M059J (cell line): ENCODE measurements at regions not wholly inside any gene's neighbourhood (a gene's known extent, or its start where the extent isn't known, plus 50 kb on each side); places are given as distances from the start of the nearest gene placed in this dataset.
A peak's percentile ranks its signal among the peaks of the same experiment; 100 is the strongest.

Source experiments
- DNase-seq: peaks from one replicate; pipeline ENCODE4 v3.0.0-alpha.2; 2012; ENCODE audit warnings: low read depth

- peak; percentile 50 for DNase-seq
These were observed 63.7 kb downstream of the SPCS3 start for GRCh38 chr4:176383273-176384077.

- no peak for DNase-seq
These were observed 65.8 kb downstream of the SPCS3 start for GRCh38 chr4:176385601-176386000.

GRCh38 chr4:176387571-176387970 is 67.8 kb downstream of the SPCS3 start:
- DNase-seq = peak; percentile 26

- peak; percentile 11 for DNase-seq
These were observed 73.7 kb downstream of the SPCS3 start for GRCh38 chr4:176393306-176394013.

GRCh38 chr4:176400816-176401461 is 81.2 kb downstream of the SPCS3 start:
- DNase-seq = peak; percentile 85

- peak; percentile 48 for DNase-seq
These were observed 84.9 kb downstream of the SPCS3 start for GRCh38 chr4:176404621-176405020.

- no peak for DNase-seq
These were observed 86.5 kb downstream of the SPCS3 start for GRCh38 chr4:176406297-176406696.

GRCh38 chr4:176406736-176407135 is 87.0 kb downstream of the SPCS3 start:
- DNase-seq = no peak

GRCh38 chr4:176409627-176410026 is 89.9 kb downstream of the SPCS3 start:
- peak; percentile 42 for DNase-seq

- no peak for DNase-seq
These were observed 93.4 kb downstream of the SPCS3 start for GRCh38 chr4:176413171-176413570.

GRCh38 chr4:176422001-176422400 is 102.2 kb downstream of the SPCS3 start:
- no peak for DNase-seq

- DNase-seq = no peak
These were observed 102.7 kb downstream of the SPCS3 start for GRCh38 chr4:176422511-176422910.

- peak; percentile 65 for DNase-seq
These were observed 105.3 kb downstream of the SPCS3 start for GRCh38 chr4:176425035-176425434.

- DNase-seq = no peak
These were observed 113.2 kb downstream of the SPCS3 start for GRCh38 chr4:176432811-176433540.

- DNase-seq = peak; percentile 15
These were observed 114.2 kb downstream of the SPCS3 start for GRCh38 chr4:176433983-176434382.

- DNase-seq = peak; percentile 33
These were observed 116.1 kb downstream of the SPCS3 start for GRCh38 chr4:176435901-176436292.

GRCh38 chr4:176436293-176436973 is 116.7 kb downstream of the SPCS3 start:
- peak; percentile 93 for DNase-seq

GRCh38 chr4:176437756-176438155 is 118.0 kb downstream of the SPCS3 start:
- no peak for DNase-seq

GRCh38 chr4:176438401-176438800 is 118.6 kb downstream of the SPCS3 start:
- DNase-seq = no peak

GRCh38 chr4:176439611-176440010 is 119.8 kb downstream of the SPCS3 start:
- DNase-seq = peak; percentile 75

GRCh38 chr4:176440698-176441097 is 120.9 kb downstream of the SPCS3 start:
- no peak for DNase-seq
